GM12891 (cell line): ENCODE measurements at regions not wholly inside any gene's neighbourhood (a gene's known extent, or its start where the extent isn't known, plus 50 kb on each side); places are given as distances from the start of the nearest gene placed in this dataset.

ENCODE experiments used
- POLR2A ChIP-seq: IDR thresholded peaks from 2 replicates; pipeline ENCODE4 v1.6.1; 2011; ENCODE audit warnings: low read depth, low read length, control low read depth
- TAF1 ChIP-seq: IDR thresholded peaks from 2 replicates; pipeline ENCODE4 v1.6.1; 2011; ENCODE audit warnings: low read depth, low read length, control low read depth

- TF ChIP-seq TAF1: no peak
- no peak for TF ChIP-seq POLR2A
These were observed 556.1 kb downstream of the SI start for GRCh38 chr3:164522073-164522763.
